GM18873 (cell line): ENCODE measurements at regions not wholly inside any gene's neighbourhood (a gene's known extent, or its start where the extent isn't known, plus 50 kb on each side); places are given as distances from the start of the nearest gene placed in this dataset.

Experiments used
- ATAC-seq: cut with Tn5 transposase; IDR thresholded peaks from one replicate; pipeline ENCODE4 v1.9.1; 2021; ENCODE audit warnings: mild to moderate bottlenecking, moderate library complexity, moderate number of reproducible peaks; ENCODE audit not compliant: unreplicated experiment, low FRiP score

- ATAC-seq: no peak
Measured at GRCh38 chr7:12119620-12120303, 91.3 kb upstream of the TMEM106B start.

GRCh38 chr7:12120632-12121031 lies 90.5 kb upstream of the TMEM106B start:
- ATAC-seq: no peak

- no peak for ATAC-seq
Measured at GRCh38 chr7:12123172-12123571, 87.9 kb upstream of the TMEM106B start.

- no peak for ATAC-seq
Measured at GRCh38 chr7:12124028-12124427, 87.1 kb upstream of the TMEM106B start.

GRCh38 chr7:12127455-12127854 lies 83.6 kb upstream of the TMEM106B start:
- ATAC-seq: no peak

GRCh38 chr7:12130609-12131008 lies 80.5 kb upstream of the TMEM106B start:
- ATAC-seq: no peak

- no peak for ATAC-seq
Measured at GRCh38 chr7:12131122-12131521, 80.0 kb upstream of the TMEM106B start.

GRCh38 chr7:12133865-12134264 lies 77.2 kb upstream of the TMEM106B start:
- ATAC-seq: no peak

- no peak for ATAC-seq
Measured at GRCh38 chr7:12136523-12136922, 74.6 kb upstream of the TMEM106B start.

GRCh38 chr7:12137283-12137682 lies 73.8 kb upstream of the TMEM106B start:
- ATAC-seq: no peak

GRCh38 chr7:12138421-12138820 lies 72.7 kb upstream of the TMEM106B start:
- no peak for ATAC-seq

- ATAC-seq: no peak
Measured at GRCh38 chr7:12139416-12139815, 71.7 kb upstream of the TMEM106B start.

GRCh38 chr7:12146813-12147212 lies 64.3 kb upstream of the TMEM106B start:
- no peak for ATAC-seq

- ATAC-seq: no peak
Measured at GRCh38 chr7:12152196-12152918, 58.7 kb upstream of the TMEM106B start.

GRCh38 chr7:12154119-12154518 lies 57.0 kb upstream of the TMEM106B start:
- ATAC-seq: no peak

GRCh38 chr7:12157517-12157916 lies 53.6 kb upstream of the TMEM106B start:
- ATAC-seq: no peak

- ATAC-seq: no peak
Measured at GRCh38 chr7:12158334-12159060, 52.6 kb upstream of the TMEM106B start.

- no peak for ATAC-seq
Measured at GRCh38 chr7:12161146-12161545, 49.9 kb upstream of the TMEM106B start.
